Spleen (tissue), 11 donors: ENCODE measurements at regions not wholly inside any gene's neighbourhood (a gene's known extent, or its start where the extent isn't known, plus 50 kb on each side); places are given as distances from the start of the nearest gene placed in this dataset.

ENCODE experiments used
- DNase-seq: peaks from one replicate; pipeline ENCODE4 v3.0.0-alpha.2; 2020
- H3K27ac ChIP-seq, 8 donors: fragments of 200-600 bp; sonication (generic) in 7 of 8; 1 replicate in 4 of 8; 2 replicates in 4 of 8; pipeline versions ENCODE4 v1.5.0 to v1.8.0; 2016 to 2021; ENCODE audit warnings: inconsistent platforms in 4 of 8, mild to moderate bottlenecking in 4 of 8, moderate library complexity in 1 of 8
- H3K27me3 ChIP-seq, 7 donors: fragments of 200-600 bp; sonication (generic) in 6 of 7; replicated peaks in 1 of 7; 1 replicate in 4 of 7; 2 replicates in 3 of 7; pipeline versions ENCODE4 v1.5.0 to v1.8.0; 2016 to 2021; ENCODE audit warnings: inconsistent platforms in 3 of 7, mild to moderate bottlenecking in 1 of 7
- H3K36me3 ChIP-seq, 6 donors: fragments of 200-600 bp; sonication (generic) in 5 of 6; 1 replicate in 4 of 6; 2 replicates in 2 of 6; pipeline versions ENCODE4 v1.5.0 to v1.8.0; 2016 to 2021; ENCODE audit warnings: inconsistent platforms in 2 of 6
- H3K4me1 ChIP-seq, 6 donors: fragments of 200-600 bp; sonication (generic) in 5 of 6; 1 replicate in 3 of 6; 2 replicates in 3 of 6; pipeline versions ENCODE4 v1.5.0 to v1.8.0; 2016 to 2021; ENCODE audit warnings: inconsistent platforms in 3 of 6
- H3K4me3 ChIP-seq, 8 donors: fragments of 200-600 bp; sonication (generic) in 7 of 8; 1 replicate in 4 of 8; 2 replicates in 4 of 8; pipeline versions ENCODE4 v1.5.0 to v1.8.0; 2016 to 2021; ENCODE audit warnings: inconsistent platforms in 4 of 8, mild to moderate bottlenecking in 4 of 8, moderate library complexity in 2 of 8
- H3K9me3 ChIP-seq, 8 donors: fragments of 200-600 bp; sonication (generic) in 7 of 8; 1 replicate in 4 of 8; 2 replicates in 4 of 8; pipeline versions ENCODE4 v1.5.0 to v1.8.0; 2016 to 2021; ENCODE audit warnings: inconsistent platforms in 4 of 8
- POLR2A ChIP-seq, 3 donors: fragments of 450-650 bp; IDR thresholded peaks; one replicate each; pipeline ENCODE4 v1.5.1; 2017; ENCODE audit warnings: antibody characterized with exemption in 3 of 3, mild to moderate bottlenecking in 1 of 3
- POLR2AphosphoS5 ChIP-seq, 3 donors: sonication (generic); formaldehyde crosslinking; IDR thresholded peaks; one replicate each; pipeline ENCODE4 v1.5.1; 2017; ENCODE audit warnings: antibody characterized with exemption in 3 of 3
- WGBS, 5 donors: extraction: QIAGEN DNeasy Blood & Tissue Kit in 3 of 5; methylation state at CpG; one replicate each; pipeline versions ENCODE4 v1.1.5 to v1.1.7; 2013 to 2018; 5-methylcytosine and 5-hydroxymethylcytosine counted together
- intact Hi-C: fragments of 100-400 bp; cut with DNase I; formaldehyde crosslinking; loops from one replicate; pipeline ENCODE4 v1.15.0; 2023; ENCODE audit warnings: low total_unique reads
- TF ChIP-seq, protein P1 (sequence below), 11 experiments: fragments of 200-600 bp in 7 of 11; fragments of 450-650 bp in 4 of 11; sonication (generic) in 4 of 11; IDR thresholded peaks in 8 of 11; conservative IDR thresholded peaks in 3 of 11; 1 replicate in 7 of 11; 2 replicates in 4 of 11; pipeline versions ENCODE4 v1.4.0 to v1.8.0; 2016 to 2021; ENCODE audit warnings: antibody characterized with exemption in 11 of 11, inconsistent platforms in 4 of 11, mild to moderate bottlenecking in 1 of 11
- donor health status: healthy with polysubstance abuse.
- donor health status: DM: no; HTN: no; CAD: no; lungs with moderate emphysema.
- donor health status: DM: no; HTN: no; CAD: no.
- donor health status: Bipolar disorder and iron deficiency.
- donor health status: healthy.
- donor health status: DM: no; HTN: no; CAD: no.
- donor health status: DM: yes; HTN: yes; CAD: no.

DNA sequence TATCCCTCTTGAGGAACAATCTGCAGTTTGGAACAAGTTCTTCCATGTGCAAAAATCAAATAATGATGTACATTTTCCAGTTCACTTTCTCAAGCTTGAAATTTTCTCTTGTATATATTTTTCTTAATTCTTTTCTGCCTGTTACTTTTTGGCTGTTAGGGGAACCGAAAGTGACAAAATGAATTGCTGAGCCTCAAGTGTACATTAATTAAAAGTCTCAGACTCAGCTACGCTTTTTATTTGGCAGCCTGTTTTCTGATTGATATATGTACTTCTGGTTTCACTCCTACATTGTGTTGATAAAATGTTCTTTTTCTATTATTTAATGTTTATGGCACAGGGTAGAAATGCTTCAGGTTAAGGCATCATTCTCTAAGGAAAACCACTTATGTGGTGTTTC, 999.5 kb downstream of the PDHA2 start:
- Histone ChIP-seq H3K4me3 (no peak overlapping the region), H3K4me1 (no peaks in the 10 kb centered on the region), H3K9me3 (no peaks in the 10 kb centered on the region), H3K36me3 (no peaks in the 10 kb centered on the region), H3K27me3 (no peaks in the 10 kb centered on the region), H3K27ac (no peak overlapping the region)
- intact Hi-C loops, result no loop called here
- TF ChIP-seq, protein P1, sequence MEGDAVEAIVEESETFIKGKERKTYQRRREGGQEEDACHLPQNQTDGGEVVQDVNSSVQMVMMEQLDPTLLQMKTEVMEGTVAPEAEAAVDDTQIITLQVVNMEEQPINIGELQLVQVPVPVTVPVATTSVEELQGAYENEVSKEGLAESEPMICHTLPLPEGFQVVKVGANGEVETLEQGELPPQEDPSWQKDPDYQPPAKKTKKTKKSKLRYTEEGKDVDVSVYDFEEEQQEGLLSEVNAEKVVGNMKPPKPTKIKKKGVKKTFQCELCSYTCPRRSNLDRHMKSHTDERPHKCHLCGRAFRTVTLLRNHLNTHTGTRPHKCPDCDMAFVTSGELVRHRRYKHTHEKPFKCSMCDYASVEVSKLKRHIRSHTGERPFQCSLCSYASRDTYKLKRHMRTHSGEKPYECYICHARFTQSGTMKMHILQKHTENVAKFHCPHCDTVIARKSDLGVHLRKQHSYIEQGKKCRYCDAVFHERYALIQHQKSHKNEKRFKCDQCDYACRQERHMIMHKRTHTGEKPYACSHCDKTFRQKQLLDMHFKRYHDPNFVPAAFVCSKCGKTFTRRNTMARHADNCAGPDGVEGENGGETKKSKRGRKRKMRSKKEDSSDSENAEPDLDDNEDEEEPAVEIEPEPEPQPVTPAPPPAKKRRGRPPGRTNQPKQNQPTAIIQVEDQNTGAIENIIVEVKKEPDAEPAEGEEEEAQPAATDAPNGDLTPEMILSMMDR (IDR thresholded peaks at IDR 0.05 in 8 of 11, conservative IDR thresholded peaks at IDR 0.05 in 3 of 11), result no peak
- TF ChIP-seq POLR2AphosphoS5 (IDR thresholded peaks at IDR 0.05) (no peak), POLR2A (IDR thresholded peaks at IDR 0.05) (no peak)
- DNase-seq, result no peak
- 64 to 82% (median 71%) methylated on average over 2 of the region's 2 CpGs for WGBS, 5 donors

DNA sequence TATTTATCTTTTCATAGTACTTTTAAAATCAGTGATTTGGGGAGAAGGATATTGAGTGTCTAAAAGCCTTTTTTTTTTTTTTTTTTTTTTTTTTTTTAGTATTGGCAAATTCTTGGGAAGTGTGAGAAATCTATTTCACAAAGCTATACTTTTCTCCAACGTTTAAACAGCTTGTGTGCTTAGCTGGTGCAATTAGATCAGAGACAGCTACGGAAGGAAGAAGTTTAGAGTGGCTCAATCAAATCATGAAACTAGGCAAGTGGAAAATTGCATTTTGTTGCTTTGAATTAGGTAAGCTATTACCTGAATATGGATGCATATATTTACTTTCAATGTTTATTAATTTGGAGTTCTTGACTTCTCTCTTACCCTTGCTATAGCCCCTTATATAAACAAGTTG, 1001.9 kb downstream of the PDHA2 start:
- WGBS, 5 donors, result 57 to 84% (median 69%) methylated on average over 2 of the region's 2 CpGs
- TF ChIP-seq POLR2AphosphoS5 (IDR thresholded peaks at IDR 0.05) (no peak), POLR2A (IDR thresholded peaks at IDR 0.05) (no peak)
- TF ChIP-seq, protein P1 (IDR thresholded peaks at IDR 0.05 in 8 of 11, conservative IDR thresholded peaks at IDR 0.05 in 3 of 11), result no peak
- Histone ChIP-seq H3K4me3 (no peak overlapping the region), H3K4me1 (no peaks in the 10 kb centered on the region), H3K9me3 (no peaks in the 10 kb centered on the region), H3K36me3 (no peaks in the 10 kb centered on the region), H3K27me3 (no peaks in the 10 kb centered on the region), H3K27ac (no peak overlapping the region)
- intact Hi-C loops, result no loop called here
- DNase-seq, result no peak

DNA sequence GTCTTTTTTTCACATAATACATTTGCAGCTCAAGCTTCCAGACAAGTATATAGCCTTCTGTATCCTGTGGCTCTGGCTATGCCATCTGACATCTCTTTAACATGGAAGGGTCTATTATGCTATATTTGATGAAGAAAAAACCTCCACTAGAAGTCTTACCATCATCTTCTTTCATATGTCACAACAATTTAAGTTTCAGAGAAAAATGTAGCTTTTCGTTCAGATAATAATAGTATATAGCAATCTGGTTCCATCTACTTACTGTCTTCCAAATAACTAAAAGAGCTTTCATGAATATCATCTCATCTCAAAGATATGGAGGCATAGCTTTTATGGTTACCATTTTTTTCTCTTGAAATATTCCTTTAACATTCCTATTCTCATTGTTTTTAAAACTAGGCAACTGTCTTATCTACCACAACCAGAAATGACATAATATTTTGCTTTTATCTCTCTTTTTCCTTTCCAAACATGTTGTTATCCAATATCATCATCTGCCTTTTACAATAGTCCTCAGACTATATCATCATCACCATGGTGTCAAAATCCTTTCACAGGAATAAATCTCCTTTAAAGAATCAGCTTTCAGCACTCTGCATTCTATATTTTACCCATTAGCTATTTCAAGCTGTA, 1005.1 kb downstream of the PDHA2 start:
- H3K36me3 ChIP-seq, result no peaks in the 10 kb centered on the region
- no peak for TF ChIP-seq POLR2AphosphoS5 (IDR thresholded peaks at IDR 0.05)
- TF ChIP-seq POLR2A (IDR thresholded peaks at IDR 0.05), result no peak
- TF ChIP-seq, protein P1 (IDR thresholded peaks at IDR 0.05 in 8 of 11, conservative IDR thresholded peaks at IDR 0.05 in 3 of 11), result no peak
- no peaks in the 10 kb centered on the region for H3K9me3 ChIP-seq
- no peak for DNase-seq
- no peak overlapping the region for H3K27ac ChIP-seq
- H3K27me3 ChIP-seq, result no peaks in the 10 kb centered on the region
- no peaks in the 10 kb centered on the region for H3K4me1 ChIP-seq
- H3K4me3 ChIP-seq, result no peak overlapping the region
- WGBS, 5 donors, result 71 to 85% (median 77%) methylated on average over 1 of the region's 1 CpG
- intact Hi-C loops, result no loop called here

DNA sequence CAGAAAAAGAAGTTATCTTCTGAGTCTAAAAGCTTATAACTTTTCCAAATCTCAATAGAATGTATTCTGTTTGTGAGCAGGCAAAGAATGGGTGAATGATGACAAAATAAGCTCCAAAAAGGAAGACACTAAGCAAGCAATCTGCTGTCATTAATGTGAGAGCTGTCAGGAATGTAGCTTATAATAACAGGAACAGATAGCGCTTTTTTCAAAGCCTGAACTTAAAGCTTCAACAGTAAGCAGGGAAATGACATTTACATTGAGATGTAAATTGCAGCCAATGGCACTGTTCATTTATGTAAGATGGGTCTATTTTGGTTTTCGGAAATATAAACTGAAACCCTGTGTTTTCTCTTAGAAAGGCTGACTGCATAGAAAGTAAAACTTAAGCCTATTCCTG, 1005.9 kb downstream of the PDHA2 start:
- Histone ChIP-seq H3K4me1 (no peaks in the 10 kb centered on the region), H3K4me3 (no peak overlapping the region), H3K36me3 (no peaks in the 10 kb centered on the region), H3K27ac (no peak overlapping the region), H3K9me3 (no peaks in the 10 kb centered on the region), H3K27me3 (no peaks in the 10 kb centered on the region)
- TF ChIP-seq, protein P1 (IDR thresholded peaks at IDR 0.05 in 8 of 11, conservative IDR thresholded peaks at IDR 0.05 in 3 of 11), result no peak
- TF ChIP-seq POLR2AphosphoS5 (IDR thresholded peaks at IDR 0.05), result no peak
- TF ChIP-seq POLR2A (IDR thresholded peaks at IDR 0.05), result no peak
- intact Hi-C loops, result no loop called here
- WGBS, 5 donors, result 86 to 93% (median 90%) methylated on average over 2 of the region's 2 CpGs
- DNase-seq, result no peak
